ENCODE measurements at regions not wholly inside any gene's neighbourhood (a gene's known extent, or its start where the extent isn't known, plus 50 kb on each side); places are given as distances from the start of the nearest gene placed in this dataset.

GRCh38 chr7:91771394-91771793 lies 109.1 kb downstream of the MTERF1 start:
- TF ChIP-seq CTCF (CRISPR knock-in tag; IDR thresholded peaks at IDR 0.05) (no peak), DNMT1 (CRISPR knock-in tag; IDR thresholded peaks at IDR 0.05) (no peak), AGO1 (IDR thresholded peaks at IDR 0.05; ENCODE audit: low read depth, low read length, poor library complexity, severe bottlenecking) (no peak), ZSCAN12 (CRISPR knock-in tag; IDR thresholded peaks at IDR 0.05) (no peak), RAD51 (IDR thresholded peaks at IDR 0.05; ENCODE audit: borderline replicate concordance) (no peak)

Data from HepG2 (cell line).